GM18498 (cell line): ENCODE measurements at regions not wholly inside any gene's neighbourhood (a gene's known extent, or its start where the extent isn't known, plus 50 kb on each side); places are given as distances from the start of the nearest gene placed in this dataset.
"Not testable (repeated sequence)": the region's sequence is repeated elsewhere in the genome, so short reads cannot be mapped to it uniquely, and the experiment has no call there.

Experiments used
- ATAC-seq: cut with Tn5 transposase; IDR thresholded peaks from one replicate; pipeline ENCODE4 v1.9.1; 2021; ENCODE audit warnings: mild to moderate bottlenecking, moderate library complexity; ENCODE audit not compliant: unreplicated experiment

DNA sequence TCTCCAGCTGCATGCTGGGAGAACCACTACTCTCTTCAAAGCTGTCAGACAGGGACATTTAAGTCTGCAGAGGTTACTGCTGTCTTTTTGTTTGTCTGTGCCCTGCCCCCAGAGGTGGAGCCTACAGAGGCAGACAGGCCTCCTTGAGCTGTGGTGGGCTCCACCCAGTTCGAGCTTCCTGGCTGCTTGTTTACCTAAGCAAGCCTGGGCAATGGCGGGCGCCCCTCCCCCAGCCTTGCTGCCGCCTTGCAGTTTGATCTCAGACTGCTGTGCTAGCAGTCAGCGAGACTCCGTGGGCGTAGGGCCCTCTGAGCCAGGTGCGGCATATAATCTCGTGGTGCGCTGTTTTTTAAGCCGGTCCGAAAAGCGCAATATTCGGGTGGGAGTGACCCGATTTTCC, 215.0 kb downstream of the STIM2 start:
- ATAC-seq: not testable (repeated sequence)

DNA sequence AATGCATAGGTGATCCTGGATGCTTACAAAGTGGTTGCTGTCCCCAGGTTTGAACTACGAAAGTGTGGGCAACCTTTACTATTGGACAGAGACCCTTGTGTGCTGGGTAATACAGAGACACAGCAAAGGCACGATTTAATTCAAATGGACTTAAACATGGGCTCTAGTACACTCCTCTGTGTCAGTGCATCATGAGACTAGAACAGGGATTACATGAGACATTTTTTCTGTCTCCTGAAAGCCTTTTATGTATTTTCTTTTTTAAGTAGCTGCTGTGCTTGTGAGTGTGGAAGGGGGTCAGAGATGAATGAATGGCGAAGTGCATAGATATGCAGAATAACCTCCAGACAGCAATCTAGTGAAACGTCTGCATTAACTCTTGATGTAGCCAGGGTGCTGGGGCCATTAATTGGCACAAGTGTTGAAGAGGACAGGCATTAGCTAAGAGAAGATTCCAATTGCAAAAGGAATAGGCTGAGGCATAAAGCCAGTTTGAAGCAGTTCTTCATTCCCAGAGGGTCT, 218.4 kb downstream of the STIM2 start:
- no peak for ATAC-seq

DNA sequence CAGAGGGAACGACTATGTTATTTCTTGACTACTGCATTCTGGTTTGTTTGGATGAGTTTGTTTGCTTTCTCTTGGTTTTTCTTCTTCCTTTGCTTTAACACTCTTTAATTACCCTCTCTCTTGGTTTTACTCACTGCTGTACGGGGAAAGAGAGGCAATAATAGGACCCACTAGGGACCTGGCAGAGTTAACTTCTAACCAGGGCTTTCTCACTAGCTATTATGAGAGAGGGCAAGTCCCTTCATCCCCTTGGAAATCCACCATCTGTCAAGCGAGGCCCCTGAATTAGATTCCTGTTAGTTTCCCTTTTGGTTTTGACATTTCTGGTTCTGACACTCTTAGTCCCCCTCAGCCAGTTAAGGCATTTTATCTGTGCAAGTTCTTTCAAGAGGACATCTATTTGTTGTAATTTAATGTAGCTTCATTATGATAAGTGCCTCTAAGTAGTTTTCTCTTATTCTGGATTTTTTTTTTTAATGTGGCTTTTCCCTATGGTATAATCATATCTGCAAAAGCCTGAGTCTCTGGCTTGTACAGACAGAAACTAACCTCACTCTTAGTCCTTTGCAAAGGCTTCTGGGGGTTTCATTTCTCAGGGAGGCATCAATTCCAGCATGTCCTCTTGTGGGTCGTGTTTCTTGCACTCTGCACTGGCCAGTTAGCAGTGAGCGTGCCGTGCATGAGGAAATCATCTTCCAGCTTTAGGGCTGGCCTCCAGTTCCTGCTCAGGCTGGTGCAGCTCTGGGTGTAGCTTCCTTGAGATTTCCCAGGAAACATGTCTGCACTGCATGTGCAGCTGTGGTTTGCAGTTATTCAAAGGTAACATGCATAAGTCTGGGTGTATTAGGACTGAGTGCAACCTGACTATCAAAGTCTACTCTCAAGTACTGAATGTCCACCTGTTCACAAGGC, 221.3 kb downstream of the STIM2 start:
- peak; percentile 71 for ATAC-seq

DNA sequence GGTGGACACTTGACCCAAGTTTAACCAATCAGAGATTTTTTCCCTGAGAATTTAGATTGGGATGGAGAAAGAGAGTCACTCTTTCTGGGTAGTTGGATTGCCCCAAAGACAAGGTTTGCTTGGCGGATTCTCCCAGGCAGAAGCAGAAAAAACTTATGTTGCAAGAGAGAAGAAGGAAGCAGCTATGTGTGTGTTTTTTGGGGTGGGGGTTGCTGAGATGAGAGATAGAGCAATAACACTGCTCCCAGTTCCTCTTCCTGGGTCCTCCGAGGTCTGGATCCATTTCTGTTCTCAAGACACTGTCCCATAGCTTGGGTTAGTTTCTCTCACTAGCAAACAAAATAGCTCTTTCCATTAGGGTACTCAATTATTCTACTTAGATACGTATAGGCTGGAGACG, 222.1 kb downstream of the STIM2 start:
- no peak for ATAC-seq

DNA sequence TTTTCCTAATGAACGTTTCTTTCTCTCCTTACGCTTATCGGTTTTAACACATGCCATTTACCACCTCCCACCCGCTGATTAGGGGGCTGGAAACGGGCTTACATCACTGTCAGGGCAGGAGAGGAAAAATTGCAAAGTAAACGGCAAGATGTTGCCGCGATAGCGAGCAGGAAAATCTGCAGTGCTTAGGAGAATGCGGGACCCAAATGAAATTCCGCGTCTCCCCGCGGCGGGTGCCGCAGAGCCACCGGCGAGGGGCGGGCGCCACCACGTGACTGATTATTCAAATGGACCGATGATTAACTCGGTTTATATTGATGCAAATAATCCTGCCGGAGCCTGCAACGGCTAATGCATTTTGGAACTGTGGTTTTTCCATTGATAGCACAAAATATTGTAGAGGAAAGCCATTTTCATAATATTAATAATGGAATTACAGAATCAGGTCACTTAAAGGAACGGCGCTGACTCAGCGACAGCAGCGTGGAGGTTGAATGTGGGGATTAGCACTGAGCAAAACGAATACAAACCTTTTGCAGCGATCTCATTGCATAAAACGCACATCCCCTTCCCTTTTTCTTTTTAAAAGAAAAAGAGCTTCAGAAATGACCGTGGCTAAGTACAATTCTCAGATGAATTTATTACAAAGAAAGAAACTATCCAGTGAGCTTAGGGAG, 224.2 kb downstream of the STIM2 start:
- no peak for ATAC-seq

DNA sequence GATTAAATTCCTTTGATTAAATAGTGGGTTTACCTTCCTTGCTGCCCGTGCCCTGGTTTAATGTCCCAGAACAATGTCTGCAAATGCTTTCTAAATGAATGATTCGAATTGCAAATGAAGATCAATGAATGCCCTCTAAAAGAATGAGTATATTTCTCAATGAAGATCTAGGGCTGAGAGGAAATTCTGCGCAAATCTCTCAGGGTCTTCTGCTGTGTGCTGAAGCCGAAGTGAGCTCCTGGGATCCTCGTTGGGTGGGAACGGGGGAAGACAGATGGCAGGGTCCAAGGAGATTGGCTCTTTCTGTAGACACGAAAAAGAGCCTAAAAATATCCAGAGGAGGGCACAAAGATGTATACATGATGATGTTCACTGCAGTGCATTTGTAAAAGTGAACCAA, 224.8 kb downstream of the STIM2 start:
- ATAC-seq: no peak

DNA sequence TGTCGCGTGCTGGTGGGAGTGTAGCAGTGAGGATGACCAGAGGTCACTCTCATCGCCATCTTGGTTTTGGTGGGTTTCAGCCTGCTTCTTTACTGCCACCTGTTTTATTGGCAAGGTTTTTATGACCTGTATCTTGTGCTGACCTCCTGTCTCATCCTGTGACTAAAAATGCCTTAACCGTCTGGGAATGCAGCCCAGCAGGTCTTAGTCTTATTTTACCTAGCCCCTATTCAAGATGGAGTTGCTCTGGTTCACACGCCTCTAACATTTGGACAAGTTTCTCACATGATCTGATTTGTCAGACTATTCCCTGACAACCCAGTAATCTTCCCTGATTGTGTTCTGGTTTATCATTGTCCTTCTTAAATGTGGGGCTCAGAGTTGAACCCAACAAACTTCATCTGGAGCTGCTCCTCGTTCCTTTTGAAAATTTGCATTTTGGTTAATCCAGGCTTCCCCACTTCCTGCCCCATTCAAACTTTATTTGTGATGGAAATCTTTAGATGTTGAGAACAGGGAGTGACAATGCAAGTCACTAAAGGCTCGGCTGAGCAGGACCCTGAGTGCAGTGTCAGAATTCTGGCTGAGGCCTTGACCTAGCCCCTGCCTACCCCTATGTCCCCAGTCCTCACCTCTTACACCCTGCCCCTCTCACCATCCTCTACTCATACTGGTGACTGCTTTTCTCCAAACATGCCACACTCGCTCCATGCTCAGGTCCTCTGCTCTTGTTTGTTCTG, 226.8 kb downstream of the STIM2 start:
- ATAC-seq: no peak

DNA sequence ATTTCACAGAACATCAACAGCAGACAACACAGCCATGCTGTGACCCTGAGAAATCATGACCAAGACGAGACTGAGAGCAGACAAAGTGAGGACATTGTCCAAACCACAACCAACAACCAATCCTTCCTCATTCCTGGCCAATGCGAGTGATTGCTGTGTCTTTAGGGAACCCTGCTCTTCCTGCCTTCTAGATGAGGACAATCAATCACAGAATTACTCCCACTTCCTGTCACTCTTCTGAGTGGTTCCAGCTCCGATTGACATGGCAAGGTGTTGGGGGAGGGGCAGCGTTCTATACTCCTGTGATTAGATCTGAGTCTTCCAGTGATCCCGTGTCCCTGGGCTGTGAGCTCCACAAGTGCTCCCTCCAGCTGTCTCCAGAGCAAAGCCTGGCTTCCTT, 227.8 kb downstream of the STIM2 start:
- ATAC-seq: no peak

DNA sequence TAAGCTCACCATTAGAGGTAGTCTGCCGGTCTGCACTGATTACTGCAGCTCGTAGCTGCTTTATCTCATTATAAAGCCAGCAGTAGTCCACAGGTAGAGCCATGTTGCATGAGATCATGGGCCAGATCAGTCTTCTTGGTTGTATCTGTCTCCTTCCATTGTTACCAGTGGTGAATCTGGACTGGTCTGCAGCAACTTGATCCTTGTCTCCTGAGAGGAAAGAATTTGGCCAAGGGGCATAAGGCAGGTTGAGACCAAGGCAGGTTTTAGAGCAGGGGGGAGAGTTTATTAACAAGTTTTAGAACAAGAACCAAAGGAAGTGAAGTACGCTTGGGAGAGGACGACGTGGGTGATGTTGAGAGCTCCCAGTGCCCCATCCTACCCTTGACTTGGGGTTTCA, 228.5 kb downstream of the STIM2 start:
- no peak for ATAC-seq

DNA sequence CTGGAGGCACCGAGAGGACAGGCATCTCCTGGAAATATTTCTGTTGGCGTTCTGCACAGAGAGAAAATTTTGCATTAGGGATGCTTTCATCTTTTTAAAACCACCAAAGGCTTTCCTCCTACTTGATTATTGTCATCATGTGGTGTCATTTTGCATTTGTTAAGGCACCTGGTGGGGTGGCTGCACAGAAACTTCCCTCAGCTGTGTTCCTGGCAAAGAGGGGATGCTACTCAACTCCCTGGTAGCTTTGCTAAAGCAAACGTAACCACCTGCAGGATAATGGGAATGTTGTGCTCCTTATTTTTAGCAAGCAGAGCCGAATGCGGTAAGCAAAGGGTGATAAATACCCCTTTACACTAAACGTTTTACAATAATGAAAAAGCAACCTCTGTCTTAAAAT, 229.8 kb downstream of the STIM2 start:
- no peak for ATAC-seq

DNA sequence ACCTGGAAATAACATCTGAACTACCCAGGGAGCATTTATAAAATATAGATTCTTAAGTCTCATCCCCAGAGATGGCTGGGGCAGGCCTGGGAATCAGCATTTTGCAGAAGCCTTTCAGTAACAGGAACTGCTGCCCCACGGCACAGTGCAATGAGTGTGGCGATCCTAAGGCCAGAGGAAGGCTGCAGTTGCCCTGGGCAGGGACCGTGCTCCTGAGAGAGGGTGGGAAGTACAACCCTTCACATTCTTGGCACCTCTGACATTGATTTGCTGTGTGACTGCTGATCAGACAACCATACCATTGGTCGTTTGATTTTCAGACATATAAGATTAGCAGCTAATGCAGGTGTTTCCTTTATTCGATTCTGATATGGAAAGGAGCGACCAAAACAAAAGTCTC, 233.6 kb downstream of the STIM2 start:
- ATAC-seq: no peak

DNA sequence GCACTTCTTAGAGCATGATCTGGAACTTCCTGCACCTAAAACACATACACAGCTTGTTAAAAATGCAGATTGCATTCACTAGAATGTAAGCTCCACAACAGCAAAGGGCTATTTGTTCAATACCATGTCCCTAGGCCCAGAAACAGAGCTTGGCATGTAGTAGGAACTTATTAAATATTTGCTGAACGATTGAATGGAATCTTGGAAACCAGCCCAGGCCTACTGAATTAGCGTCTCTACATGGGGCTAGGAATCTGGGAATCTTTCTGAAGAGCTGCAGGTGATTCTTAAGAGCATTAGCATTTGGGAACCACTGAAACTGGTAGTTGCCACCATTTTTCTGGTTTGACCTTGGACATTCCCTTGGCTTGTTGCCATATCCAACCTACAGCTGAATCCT, 234.1 kb downstream of the STIM2 start:
- no peak for ATAC-seq

DNA sequence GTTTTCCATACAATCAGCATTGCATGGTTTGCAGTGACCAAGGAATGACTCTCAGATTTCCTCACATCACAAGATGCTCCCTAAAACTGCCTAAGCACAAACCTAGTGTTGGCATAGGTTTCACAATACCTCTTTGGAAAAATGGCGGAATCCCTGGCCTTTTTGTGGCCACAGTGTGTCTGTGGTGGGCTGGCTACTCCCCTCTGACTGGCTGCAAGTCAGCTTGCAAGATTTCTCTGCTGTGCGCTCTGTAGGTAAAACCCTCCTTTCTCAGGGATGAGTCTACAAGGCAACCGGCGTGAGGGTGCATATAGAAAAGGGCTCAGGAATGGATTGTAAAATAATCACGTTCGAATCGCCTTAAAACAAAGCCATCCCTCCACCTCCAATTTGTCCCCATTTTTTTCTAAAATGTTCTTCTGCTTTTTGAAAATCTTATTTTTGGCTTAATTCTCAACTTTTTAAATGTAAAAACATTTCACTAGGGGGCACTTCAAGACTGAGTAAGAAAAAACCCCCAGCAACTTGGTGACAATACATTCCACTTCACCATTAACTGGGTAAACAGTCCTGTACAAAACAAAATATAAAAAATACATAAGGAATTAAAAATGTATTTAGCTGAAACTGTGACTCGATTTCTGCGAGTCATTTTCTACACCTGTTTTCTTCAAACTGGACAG, 235.6 kb downstream of the STIM2 start:
- no peak for ATAC-seq

DNA sequence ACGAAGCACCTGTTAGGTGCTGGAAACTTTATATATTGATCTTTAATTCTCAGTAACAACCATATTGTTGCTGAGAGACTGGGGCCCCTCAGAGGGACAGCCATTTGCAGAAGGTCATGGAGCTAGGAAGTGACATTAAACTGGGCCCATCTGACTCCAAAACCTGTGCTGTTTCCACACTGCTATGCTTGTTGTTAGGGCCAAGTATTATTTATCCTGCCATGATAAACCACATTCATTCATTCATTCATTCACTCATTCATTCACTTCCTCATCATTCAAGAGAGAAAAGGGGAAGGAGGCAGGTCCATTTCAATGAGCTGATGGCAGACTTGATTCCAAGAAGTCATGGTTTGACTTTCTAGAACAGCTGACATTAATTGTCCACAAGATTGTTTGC, 237.4 kb downstream of the STIM2 start:
- no peak for ATAC-seq

DNA sequence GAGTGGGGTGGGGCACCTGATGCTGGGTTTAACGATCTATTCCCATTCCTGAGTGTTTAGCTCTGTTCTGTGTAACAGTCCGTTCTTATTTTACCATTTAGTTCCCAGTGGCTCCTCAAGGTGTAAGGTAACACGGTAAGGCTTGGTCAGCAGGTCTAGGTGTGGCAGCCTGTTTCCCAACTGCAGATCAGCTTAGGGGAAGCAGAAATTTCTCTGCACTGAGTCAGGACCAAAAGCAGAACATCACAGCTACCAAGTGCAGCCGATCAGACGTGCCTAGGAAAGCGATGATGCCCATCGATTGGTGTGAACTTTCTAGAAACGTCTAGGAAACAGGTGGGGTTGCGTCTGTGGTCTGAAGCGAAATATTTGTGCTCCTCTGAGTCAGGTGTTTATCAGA, 240.1 kb downstream of the STIM2 start:
- ATAC-seq: no peak

DNA sequence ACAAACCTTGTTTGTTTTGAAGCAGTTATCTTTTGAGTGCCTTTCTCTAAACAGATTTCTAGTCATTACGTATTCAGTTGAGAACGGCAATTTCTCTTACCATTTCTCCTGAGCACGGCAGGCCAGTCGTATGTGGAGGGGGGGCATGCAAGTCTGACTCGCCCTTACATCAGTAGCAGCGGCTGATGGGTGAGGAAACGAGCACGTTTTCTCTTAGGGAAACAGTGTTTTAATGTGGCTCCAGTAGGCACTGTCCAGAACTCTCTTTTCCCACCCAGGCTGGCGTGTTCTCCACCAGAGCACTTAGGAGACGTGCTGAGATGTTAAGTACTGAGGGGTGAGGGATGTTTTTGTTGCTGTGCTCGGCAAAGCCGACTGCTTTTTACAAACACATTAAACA, 240.5 kb downstream of the STIM2 start:
- ATAC-seq: no peak

DNA sequence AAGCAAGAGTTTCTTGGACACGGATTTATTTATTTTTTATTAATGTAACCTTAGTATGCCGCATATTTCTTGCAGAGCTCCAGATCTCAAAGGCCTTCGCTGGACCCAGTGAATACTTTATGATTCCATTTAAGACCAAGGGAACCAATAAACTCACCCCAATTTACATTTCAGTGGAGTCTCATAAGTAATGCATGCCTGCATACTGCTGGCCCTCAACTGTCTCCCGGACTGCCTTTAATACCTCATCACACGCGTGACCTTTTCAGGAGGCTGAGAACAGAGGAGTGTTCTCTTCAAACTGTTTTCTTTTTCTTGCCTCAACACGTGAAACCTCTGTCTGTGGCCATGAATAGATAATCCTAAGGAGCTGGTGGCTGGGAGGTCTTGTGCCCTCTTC, 240.9 kb downstream of the STIM2 start:
- no peak for ATAC-seq

DNA sequence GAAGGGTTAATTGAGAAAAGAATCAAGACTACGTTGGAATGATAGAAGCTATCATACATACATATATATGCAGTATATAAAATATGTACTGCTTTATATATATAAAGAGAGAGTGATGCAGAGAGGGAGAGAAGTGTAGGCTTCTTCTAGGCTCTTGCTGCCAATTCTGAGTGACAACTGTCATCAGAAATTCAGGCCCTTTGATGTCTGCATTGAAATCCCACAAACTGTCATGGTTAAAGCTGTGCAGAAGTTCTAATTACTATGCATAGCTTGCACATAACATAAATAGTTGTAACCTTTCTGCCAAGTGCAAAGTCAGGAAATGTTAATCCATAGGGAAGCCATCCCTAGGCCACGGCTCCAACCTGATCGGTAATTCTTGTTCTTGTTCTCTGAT, 251.0 kb downstream of the STIM2 start:
- ATAC-seq: no peak

DNA sequence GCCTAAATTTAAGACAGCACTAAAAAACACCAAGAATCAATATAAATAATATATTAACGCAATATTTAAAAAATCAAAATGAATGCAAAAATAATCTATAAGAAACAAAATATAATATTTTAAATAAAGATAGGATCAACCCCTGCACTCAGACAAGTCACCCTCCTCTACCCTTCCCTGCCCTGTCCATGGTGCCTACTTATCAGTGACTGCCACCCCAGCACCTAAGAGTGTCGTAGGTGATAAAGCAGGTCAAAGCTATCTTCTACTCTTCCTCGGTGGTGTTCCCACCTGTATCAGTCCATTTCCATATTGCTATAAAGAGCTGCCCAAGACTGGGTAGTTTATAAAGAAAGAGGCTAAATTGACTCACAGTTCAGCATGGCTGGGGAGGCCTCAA, 251.9 kb downstream of the STIM2 start:
- no peak for ATAC-seq

DNA sequence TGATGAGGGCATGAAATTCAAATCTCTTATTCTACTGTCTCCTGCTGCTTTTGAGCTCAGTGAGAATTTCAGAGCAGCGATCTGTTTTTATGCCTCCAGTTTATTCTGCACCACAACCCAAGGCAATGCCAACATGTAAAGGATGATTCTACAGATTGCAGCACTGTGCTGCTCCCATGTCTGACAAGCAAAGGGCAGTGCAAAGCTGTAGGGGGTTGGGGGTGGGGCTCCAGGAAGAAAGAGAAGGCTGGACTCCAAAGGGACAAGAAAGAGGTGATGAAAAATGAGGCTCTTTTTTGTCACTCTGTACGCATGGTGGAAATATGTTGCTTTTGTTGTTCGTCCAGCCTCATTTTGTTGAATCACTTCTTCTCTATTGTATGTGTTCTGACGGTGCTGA, 254.6 kb downstream of the STIM2 start:
- no peak for ATAC-seq

DNA sequence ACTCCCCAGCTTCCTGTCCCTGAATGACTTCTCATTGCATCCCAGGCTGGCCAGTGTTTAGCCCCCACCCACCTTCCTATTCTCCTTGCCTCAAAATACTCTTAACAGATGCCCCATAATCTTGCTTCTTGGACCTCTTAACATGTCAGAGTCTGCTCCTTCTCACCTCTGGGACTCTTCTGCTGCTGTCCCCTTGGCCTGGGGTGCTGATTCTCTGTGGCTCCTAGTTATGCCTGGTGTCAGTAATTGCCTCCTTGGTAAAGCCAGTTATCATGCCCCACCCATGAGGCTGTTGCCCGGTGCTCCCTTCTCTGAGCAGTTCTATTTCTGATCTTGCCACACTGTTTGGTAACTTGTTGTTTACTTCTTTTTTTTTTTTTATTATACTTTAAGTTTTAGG, 256.8 kb downstream of the STIM2 start:
- no peak for ATAC-seq
